ENCODE measurements at regions not wholly inside any gene's neighbourhood (a gene's known extent, or its start where the extent isn't known, plus 50 kb on each side); places are given as distances from the start of the nearest gene placed in this dataset.
A peak's percentile ranks its signal among the peaks of the same experiment; 100 is the strongest.
"Not testable (repeated sequence)": the region's sequence is repeated elsewhere in the genome, so short reads cannot be mapped to it uniquely, and the experiment has no call there.

DNA sequence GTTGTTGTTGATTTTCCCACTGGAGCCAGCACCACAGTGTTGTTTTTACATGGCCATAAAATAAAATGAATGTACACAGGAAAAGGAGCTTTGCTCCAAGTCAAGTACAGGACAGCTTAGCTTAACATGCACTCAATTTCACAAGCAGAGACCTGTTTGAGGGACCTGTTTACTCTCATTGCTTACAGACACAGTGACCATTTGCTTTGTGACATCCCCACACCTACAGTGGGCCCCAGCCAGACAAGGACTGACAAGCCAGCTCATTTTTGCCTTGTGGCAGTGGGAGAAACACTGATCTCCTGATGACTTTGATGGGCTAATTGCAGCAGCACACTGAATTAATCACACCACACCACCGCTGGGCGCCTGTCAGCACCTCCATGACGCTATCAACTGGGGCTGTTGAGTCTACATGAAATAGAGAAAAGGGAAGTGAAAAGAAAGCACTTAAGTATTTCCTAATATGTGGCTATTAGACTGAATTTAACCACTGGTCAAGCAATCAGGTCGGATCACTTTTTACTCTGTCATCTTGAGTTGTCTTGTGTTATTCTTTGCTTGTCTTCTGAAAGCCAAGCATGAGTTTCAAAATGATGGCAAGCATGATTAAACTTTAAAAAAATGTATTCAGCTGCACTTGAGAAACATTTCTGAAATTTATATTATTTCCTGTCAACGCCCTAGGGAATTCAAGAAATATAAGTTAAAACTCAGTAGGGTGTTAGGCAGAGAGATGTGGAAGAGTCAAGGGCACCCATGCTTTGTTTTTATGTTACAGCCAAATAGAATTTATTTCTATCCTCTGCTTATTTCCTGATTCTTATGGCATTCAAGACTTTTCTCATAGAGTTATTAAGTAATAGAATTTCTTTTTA is 557.7 kb downstream of the RAB28 start:
- Mint-ChIP-seq H3K27ac (peak overlapping the region; percentile 4), H3K4me1 (ENCODE audit: unreplicated experiment) (peaks cover 9% of the 10 kb centered on the region), H3K9me3 (peaks cover 7% of the 10 kb centered on the region), H3K4me3 (no peak overlapping the region), H3K27me3 (peaks cover 4% of the 10 kb centered on the region), H3K36me3 (no peaks in the 10 kb centered on the region)
- TF ChIP-seq, protein P1, sequence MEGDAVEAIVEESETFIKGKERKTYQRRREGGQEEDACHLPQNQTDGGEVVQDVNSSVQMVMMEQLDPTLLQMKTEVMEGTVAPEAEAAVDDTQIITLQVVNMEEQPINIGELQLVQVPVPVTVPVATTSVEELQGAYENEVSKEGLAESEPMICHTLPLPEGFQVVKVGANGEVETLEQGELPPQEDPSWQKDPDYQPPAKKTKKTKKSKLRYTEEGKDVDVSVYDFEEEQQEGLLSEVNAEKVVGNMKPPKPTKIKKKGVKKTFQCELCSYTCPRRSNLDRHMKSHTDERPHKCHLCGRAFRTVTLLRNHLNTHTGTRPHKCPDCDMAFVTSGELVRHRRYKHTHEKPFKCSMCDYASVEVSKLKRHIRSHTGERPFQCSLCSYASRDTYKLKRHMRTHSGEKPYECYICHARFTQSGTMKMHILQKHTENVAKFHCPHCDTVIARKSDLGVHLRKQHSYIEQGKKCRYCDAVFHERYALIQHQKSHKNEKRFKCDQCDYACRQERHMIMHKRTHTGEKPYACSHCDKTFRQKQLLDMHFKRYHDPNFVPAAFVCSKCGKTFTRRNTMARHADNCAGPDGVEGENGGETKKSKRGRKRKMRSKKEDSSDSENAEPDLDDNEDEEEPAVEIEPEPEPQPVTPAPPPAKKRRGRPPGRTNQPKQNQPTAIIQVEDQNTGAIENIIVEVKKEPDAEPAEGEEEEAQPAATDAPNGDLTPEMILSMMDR (conservative IDR thresholded peaks at IDR 0.05): no peak
- no peak for DNase-seq (ENCODE audit: extremely low spot score, unreplicated experiment)

DNA sequence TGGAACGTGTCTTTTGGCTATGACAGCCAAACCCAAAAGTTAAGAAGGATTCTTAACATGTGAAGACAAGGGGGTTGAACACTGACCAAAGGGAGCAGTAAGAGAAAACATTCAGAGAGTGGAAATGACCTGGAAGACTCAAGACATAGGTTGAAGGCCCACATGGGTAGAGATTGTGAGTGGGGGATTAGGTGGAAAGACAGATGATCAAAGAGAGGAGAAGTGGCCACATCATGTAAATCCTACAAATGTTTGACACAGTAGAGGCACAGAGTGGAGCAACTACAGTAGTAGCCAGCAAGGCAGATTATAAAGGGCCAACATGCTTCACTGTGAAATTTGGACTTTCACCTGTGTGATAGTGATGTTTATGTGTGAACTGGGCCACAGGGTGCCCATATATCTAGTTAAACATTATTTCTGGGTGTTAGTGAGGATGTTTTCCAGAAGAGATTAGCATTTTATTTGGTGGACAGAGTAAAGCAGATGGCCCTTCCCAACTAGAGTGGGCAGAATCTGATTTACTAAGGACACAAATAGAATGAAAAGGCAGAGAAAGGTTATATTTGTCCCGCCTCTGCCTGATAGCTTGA is 559.3 kb downstream of the RAB28 start:
- DNase-seq (ENCODE audit: extremely low spot score, unreplicated experiment): no peak
- Mint-ChIP-seq H3K4me3 (no peak overlapping the region), H3K27me3 (peaks cover 4% of the 10 kb centered on the region), H3K9me3 (peaks cover 3% of the 10 kb centered on the region), H3K36me3 (no peaks in the 10 kb centered on the region), H3K4me1 (ENCODE audit: unreplicated experiment) (peaks cover 9% of the 10 kb centered on the region), H3K27ac (no peak overlapping the region)
- TF ChIP-seq, protein P1 (conservative IDR thresholded peaks at IDR 0.05): no peak

DNA sequence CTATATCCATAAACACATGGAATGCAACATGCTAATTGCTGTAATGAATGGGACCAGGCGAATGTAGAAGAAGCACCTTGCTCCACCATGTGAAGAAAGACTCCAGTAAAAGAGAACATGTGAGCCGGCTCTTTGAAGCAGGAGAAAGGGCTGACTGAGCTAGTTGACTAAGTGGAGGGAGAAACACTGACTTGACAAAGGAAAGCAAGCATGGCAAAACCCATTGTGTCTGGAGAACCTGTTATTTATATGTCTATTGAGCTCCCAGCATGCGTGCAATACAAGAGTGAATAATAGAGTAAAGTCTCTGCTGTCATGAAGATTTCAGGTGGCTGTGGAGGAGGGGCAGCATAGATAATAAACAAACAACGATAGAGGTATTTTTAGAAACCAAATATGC is 559.9 kb downstream of the RAB28 start:
- H3K4me1 Mint-ChIP-seq (ENCODE audit: unreplicated experiment): peaks cover 9% of the 10 kb centered on the region
- DNase-seq (ENCODE audit: extremely low spot score, unreplicated experiment): no peak
- no peaks in the 10 kb centered on the region for H3K36me3 Mint-ChIP-seq
- H3K4me3 Mint-ChIP-seq: no peak overlapping the region
- H3K27me3 Mint-ChIP-seq: peaks cover 4% of the 10 kb centered on the region
- TF ChIP-seq, protein P1 (conservative IDR thresholded peaks at IDR 0.05): no peak
- no peaks in the 10 kb centered on the region for H3K9me3 Mint-ChIP-seq
- H3K27ac Mint-ChIP-seq: no peak overlapping the region

DNA sequence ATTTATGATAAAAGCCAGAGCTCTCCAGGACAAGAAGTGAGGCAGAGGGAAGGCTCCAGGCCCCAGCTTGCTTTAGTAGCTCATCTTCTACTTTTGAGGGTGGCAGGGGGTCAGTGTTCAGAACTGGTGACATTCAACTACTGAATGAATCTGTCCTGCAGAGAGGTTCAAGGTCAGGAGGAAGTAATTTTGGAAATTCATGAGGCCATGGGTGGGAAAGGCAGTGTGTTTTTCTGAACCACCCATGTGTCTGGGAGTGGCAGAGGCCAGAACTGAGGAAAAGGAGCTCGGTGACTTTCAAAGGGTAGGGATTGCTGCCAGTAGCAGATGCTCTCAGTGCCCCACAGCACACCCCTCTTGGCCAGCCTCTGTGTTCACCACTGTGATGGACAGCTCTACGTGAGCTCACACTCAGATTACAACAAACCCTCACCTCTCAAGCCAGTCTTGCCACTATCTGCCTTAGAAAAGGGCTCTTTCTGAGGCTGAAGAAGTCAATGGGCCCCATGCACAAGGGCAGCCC is 571.2 kb downstream of the RAB28 start:
- no peak for DNase-seq (ENCODE audit: extremely low spot score, unreplicated experiment)
- TF ChIP-seq, protein P1 (conservative IDR thresholded peaks at IDR 0.05): no peak
- H3K4me1 Mint-ChIP-seq (ENCODE audit: unreplicated experiment): peaks cover 8% of the 10 kb centered on the region
- H3K27ac Mint-ChIP-seq: no peak overlapping the region
- no peaks in the 10 kb centered on the region for H3K36me3 Mint-ChIP-seq
- H3K4me3 Mint-ChIP-seq: no peak overlapping the region
- peaks cover 6% of the 10 kb centered on the region for H3K9me3 Mint-ChIP-seq
- H3K27me3 Mint-ChIP-seq: no peaks in the 10 kb centered on the region

DNA sequence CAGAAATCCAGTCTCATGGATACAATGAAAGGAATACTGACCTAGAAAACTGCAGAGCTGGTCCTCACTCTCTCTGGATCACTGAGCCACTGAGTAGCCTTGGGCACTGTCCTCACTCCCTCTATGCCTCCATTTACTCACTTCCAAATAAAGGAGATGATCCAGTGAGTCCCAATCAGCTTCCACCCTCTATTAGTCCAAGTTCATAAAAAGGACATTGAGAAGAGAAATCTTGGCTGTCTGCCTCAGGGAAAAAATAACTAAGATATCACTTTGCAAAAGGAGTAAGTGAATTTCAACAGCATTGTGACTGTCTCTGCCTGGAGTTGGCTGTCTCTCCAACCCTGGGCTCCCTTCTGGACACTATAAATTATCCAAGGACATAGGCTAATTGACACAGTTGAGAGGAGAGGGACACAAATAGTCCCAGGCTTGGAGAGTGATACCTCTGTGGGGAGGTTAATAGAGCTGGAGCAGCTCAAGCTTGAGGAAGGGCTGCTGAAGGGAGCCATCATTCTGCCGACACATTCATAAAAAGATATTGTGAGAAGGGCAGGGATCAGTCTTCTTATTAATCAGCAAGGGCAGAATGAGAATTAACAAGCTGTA is 572.3 kb downstream of the RAB28 start:
- H3K9me3 Mint-ChIP-seq: peaks cover 6% of the 10 kb centered on the region
- H3K27ac Mint-ChIP-seq: no peak overlapping the region
- H3K27me3 Mint-ChIP-seq: no peaks in the 10 kb centered on the region
- H3K4me3 Mint-ChIP-seq: no peak overlapping the region
- TF ChIP-seq, protein P1 (conservative IDR thresholded peaks at IDR 0.05): no peak
- H3K36me3 Mint-ChIP-seq: no peaks in the 10 kb centered on the region
- peaks cover 8% of the 10 kb centered on the region for H3K4me1 Mint-ChIP-seq (ENCODE audit: unreplicated experiment)
- DNase-seq (ENCODE audit: extremely low spot score, unreplicated experiment): no peak

DNA sequence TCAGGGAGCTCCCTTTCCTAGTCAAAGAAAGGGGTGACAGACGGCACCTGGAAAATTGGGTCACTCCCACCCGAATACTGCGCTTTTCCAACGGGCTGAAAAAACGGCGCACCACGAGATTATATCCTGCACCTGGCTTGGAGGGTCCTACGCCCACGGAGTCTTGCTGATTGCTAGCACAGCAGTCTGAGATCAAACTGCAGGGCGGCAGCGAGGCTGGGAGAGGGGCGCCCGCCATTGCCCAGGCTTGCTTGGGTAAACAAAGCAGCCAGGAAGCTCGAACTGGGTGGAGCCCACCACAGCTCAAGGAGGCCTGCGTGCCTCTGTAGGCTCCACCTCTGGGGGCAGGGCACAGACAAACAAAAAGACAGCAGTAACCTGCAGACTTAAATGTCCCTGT is 580.5 kb downstream of the RAB28 start:
- H3K36me3 Mint-ChIP-seq; H3K27me3 Mint-ChIP-seq; H3K4me3 Mint-ChIP-seq; H3K4me1 Mint-ChIP-seq (ENCODE audit: unreplicated experiment); H3K9me3 Mint-ChIP-seq; DNase-seq (ENCODE audit: extremely low spot score, unreplicated experiment); H3K27ac Mint-ChIP-seq: not testable (repeated sequence)

All from type B pancreatic cell (in vitro differentiated cells).